ENCODE measurements at regions not wholly inside any gene's neighbourhood (a gene's known extent, or its start where the extent isn't known, plus 50 kb on each side); places are given as distances from the start of the nearest gene placed in this dataset.

GRCh38 chr7:156058248-156058647, 246.0 kb upstream of the SHH start:
- POLR2A ChIA-PET, result no interaction called here

GRCh38 chr7:156056534-156056933, 244.3 kb upstream of the SHH start:
- no TSS peak for BruUV-seq (replicated peaks)
- intact Hi-C loops (cut with micrococcal nuclease; ENCODE audit: unreplicated experiment), result no loop called here
- POLR2A ChIA-PET, result no interaction called here

More at GRCh38 chr7:156058248-156058647, 246.0 kb upstream of the SHH start:
- Histone ChIP-seq H3K4me3 (ENCODE audit: low read depth in 2 of 2, low read length in 2 of 2) (no peak overlapping the region), H3K27ac (ENCODE audit: low read length) (no peak overlapping the region), H3K9me3 (ENCODE audit: control insufficient read depth, insufficient read depth, low read depth, low read length) (no peaks in the 10 kb centered on the region), H3K36me3 (ENCODE audit: control insufficient read depth, insufficient read depth, low read length) (no peaks in the 10 kb centered on the region), H3K27me3 (ENCODE audit: control insufficient read depth, insufficient read depth, low read length) (no peaks in the 10 kb centered on the region), H3K4me1 (ENCODE audit: control insufficient read depth, insufficient read depth, low read length) (no peaks in the 10 kb centered on the region)
- ATAC-seq (no peak), DNase-seq (ENCODE audit: low read depth, low spot score) (no peak)
- TF ChIP-seq REST (IDR thresholded peaks at IDR 0.05; ENCODE audit: insufficient read depth in 1 of 2, low read depth in 2 of 2, low read length in 1 of 2), result no peak
- TF ChIP-seq POLR2AphosphoS5 (IDR thresholded peaks at IDR 0.05; ENCODE audit: low read depth, low read length), result no peak
- TF ChIP-seq SIN3A (IDR thresholded peaks at IDR 0.05; ENCODE audit: borderline replicate concordance, insufficient read depth, low read depth, low read length), result no peak
- TF ChIP-seq TCF7L2 (IDR thresholded peaks at IDR 0.05; ENCODE audit: low read depth, low read length), result no peak
- CTCF ChIA-PET, result interaction anchor here (0.6 to 0.7 kb wide), 2 partner anchors 399 to 657 kb away, joined by 3 read pairs; no protein-coding TSS in a partner anchor
- in situ Hi-C loops (cut with HindIII; ENCODE audit: low pct_unique_long_range_greater_than_20kb, low sequenced_read_pairs) (no loop called here), intact Hi-C loops (cut with micrococcal nuclease; ENCODE audit: unreplicated experiment) (no loop called here)
- no TSS peak for BruUV-seq (replicated peaks)

More at GRCh38 chr7:156056534-156056933, 244.3 kb upstream of the SHH start:
- H3K36me3 ChIP-seq (ENCODE audit: control insufficient read depth, insufficient read depth, low read length), result no peaks in the 10 kb centered on the region
- no peaks in the 10 kb centered on the region for H3K27me3 ChIP-seq (ENCODE audit: control insufficient read depth, insufficient read depth, low read length)
- ATAC-seq (no peak), DNase-seq (ENCODE audit: low read depth, low spot score) (no peak)
- TF ChIP-seq, protein P1, sequence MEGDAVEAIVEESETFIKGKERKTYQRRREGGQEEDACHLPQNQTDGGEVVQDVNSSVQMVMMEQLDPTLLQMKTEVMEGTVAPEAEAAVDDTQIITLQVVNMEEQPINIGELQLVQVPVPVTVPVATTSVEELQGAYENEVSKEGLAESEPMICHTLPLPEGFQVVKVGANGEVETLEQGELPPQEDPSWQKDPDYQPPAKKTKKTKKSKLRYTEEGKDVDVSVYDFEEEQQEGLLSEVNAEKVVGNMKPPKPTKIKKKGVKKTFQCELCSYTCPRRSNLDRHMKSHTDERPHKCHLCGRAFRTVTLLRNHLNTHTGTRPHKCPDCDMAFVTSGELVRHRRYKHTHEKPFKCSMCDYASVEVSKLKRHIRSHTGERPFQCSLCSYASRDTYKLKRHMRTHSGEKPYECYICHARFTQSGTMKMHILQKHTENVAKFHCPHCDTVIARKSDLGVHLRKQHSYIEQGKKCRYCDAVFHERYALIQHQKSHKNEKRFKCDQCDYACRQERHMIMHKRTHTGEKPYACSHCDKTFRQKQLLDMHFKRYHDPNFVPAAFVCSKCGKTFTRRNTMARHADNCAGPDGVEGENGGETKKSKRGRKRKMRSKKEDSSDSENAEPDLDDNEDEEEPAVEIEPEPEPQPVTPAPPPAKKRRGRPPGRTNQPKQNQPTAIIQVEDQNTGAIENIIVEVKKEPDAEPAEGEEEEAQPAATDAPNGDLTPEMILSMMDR (IDR thresholded peaks at IDR 0.05), result no peak
- no peak for TF ChIP-seq TCF7L2 (IDR thresholded peaks at IDR 0.05; ENCODE audit: low read depth, low read length)
- no peak for TF ChIP-seq SIN3A (IDR thresholded peaks at IDR 0.05; ENCODE audit: borderline replicate concordance, insufficient read depth, low read depth, low read length)
- no peak for TF ChIP-seq REST (IDR thresholded peaks at IDR 0.05; ENCODE audit: insufficient read depth in 1 of 2, low read depth in 2 of 2, low read length in 1 of 2)
- no peak for TF ChIP-seq POLR2AphosphoS5 (IDR thresholded peaks at IDR 0.05; ENCODE audit: low read depth, low read length)
- H3K9me3 ChIP-seq (ENCODE audit: control insufficient read depth, insufficient read depth, low read depth, low read length), result no peaks in the 10 kb centered on the region
- CTCF ChIA-PET, result no interaction called here
- H3K4me1 ChIP-seq (ENCODE audit: control insufficient read depth, insufficient read depth, low read length), result no peaks in the 10 kb centered on the region
- in situ Hi-C loops (cut with HindIII; ENCODE audit: low pct_unique_long_range_greater_than_20kb, low sequenced_read_pairs), result no loop called here
- H3K27ac ChIP-seq (ENCODE audit: low read length), result no peak overlapping the region
- H3K4me3 ChIP-seq (ENCODE audit: low read depth in 2 of 2, low read length in 2 of 2), result no peak overlapping the region

All from Panc1 (cell line).